Heart left ventricle (tissue), 13 donors: ENCODE measurements at regions not wholly inside any gene's neighbourhood (a gene's known extent, or its start where the extent isn't known, plus 50 kb on each side); places are given as distances from the start of the nearest gene placed in this dataset.

Source experiments
- CTCF ChIP-seq, 12 donors: fragments of 200-600 bp; sonication (generic) in 4 of 12; IDR thresholded peaks; one replicate each; pipeline versions ENCODE4 v1.5.0 to v1.8.0; 2018 to 2022; ENCODE audit warnings: antibody characterized with exemption in 12 of 12, mild to moderate bottlenecking in 5 of 12
- POLR2A ChIP-seq, 2 donors: fragments of 450-650 bp; IDR thresholded peaks; one replicate each; pipeline ENCODE4 v1.6.1; 2017; ENCODE audit warnings: antibody characterized with exemption in 2 of 2, mild to moderate bottlenecking in 2 of 2, moderate library complexity in 2 of 2
- donor health status: ischemic (EF 13 %, LVEDD 7.1; RV severe dilation, severe dysfunction).
- donor health status: DM: no; HTN: yes; CAD: no.
- donor health status: DM: no; HTN: no; CAD: no.
- donor health status: ischemic (EF 25% LVEDD 6.9; RV normal size, moderate dysfunction).
- donor health status: ischemic (EF 25% LVEDD 5.7; RV mildly dilated, moderate dysfunction).
- donor health status: ischemic (EF 35%, LVEDD 5.7; RV mildly dilated, moderate dysfunction).
- donor health status: nonischemic (EF 11% LVEDD 7.7; RV severe dilation, severe dysfunction).
- donor health status: DM: yes; HTN: yes; CAD: no.
- donor health status: PGD.
- donor health status: ischemic (EF 29% LVEDD 5.4; RV normal size, mild dysfunction).
- donor health status: nonischemic (EF 23%, LVEDD 6.1; RV moderate dilation, normal function).

DNA sequence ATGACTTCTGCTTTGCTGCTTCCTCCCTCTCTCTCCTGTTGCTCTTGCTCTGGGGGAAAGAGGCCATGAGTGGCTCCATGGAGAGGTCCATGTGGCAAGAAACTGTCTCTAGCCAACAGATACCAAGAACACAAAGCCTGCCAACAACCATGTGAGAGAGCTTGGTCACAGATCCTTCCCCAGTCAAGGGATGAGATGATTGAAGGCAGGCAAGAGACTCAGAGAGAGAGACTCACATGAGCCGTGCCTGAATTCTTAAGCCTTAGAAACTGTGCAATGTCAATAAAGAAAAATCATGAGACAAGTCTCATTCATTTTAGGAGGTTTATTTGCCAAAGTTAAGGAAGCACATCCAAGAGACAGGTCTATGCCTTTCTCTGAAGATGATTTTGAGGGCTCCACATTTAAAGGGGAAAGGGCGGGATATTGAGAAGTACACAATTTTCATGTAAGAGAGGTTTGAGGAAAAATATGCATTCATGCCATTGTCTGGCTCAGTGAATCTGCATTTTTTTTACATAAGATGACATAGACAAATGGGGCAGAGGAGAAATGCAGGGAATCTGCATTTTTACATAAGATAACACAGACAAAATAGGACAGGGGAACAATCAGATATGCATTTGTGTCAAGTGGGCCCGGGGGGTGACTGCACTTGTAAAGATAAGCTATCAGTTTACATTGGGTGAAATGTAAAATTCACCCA is 59.5 kb upstream of the SUCLG2 start:
- TF ChIP-seq CTCF (IDR thresholded peaks at IDR 0.05) (no peak), POLR2A (IDR thresholded peaks at IDR 0.05) (no peak)
